ENCODE measurements at regions not wholly inside any gene's neighbourhood (a gene's known extent, or its start where the extent isn't known, plus 50 kb on each side); places are given as distances from the start of the nearest gene placed in this dataset.

GRCh38 chr2:147373800-147374422 lies 470.9 kb upstream of the ACVR2A start:
- TF ChIP-seq CTCF (IDR thresholded peaks at IDR 0.05) (no peak), REST (IDR thresholded peaks at IDR 0.05; ENCODE audit: insufficient read depth in 1 of 2, low read depth in 2 of 2, low read length in 1 of 2) (no peak), SIN3A (IDR thresholded peaks at IDR 0.05; ENCODE audit: borderline replicate concordance, insufficient read depth, low read depth, low read length) (no peak)
